DMS79 treated with DMSO at 0.1 percent for 48 hours (cell line): ENCODE measurements at regions not wholly inside any gene's neighbourhood (a gene's known extent, or its start where the extent isn't known, plus 50 kb on each side); places are given as distances from the start of the nearest gene placed in this dataset.
A peak's percentile ranks its signal among the peaks of the same experiment; 100 is the strongest.

ENCODE experiments used
- DNase-seq: peaks from one replicate; lab custom pipeline; 2025; lab: John Stamatoyannopoulos, UW

GRCh38 chr13:20351281-20352022 lies 119.3 kb upstream of the GJB6 start:
- peak; percentile 9 for DNase-seq

- no peak for DNase-seq
Observed at GRCh38 chr13:20350819-20351218, 118.7 kb upstream of the GJB6 start.

- DNase-seq: no peak
Observed at GRCh38 chr13:20350382-20350763, 118.3 kb upstream of the GJB6 start.

GRCh38 chr13:20349564-20350381 lies 117.7 kb upstream of the GJB6 start:
- no peak for DNase-seq

GRCh38 chr13:20348645-20349408 lies 116.7 kb upstream of the GJB6 start:
- no peak for DNase-seq

- no peak for DNase-seq
Observed at GRCh38 chr13:20348018-20348417, 115.9 kb upstream of the GJB6 start.

GRCh38 chr13:20344836-20345490 lies 112.8 kb upstream of the GJB6 start:
- DNase-seq: no peak

- DNase-seq: no peak
Observed at GRCh38 chr13:20342311-20342710, 110.2 kb upstream of the GJB6 start.

- no peak for DNase-seq
Observed at GRCh38 chr13:20340759-20341171, 108.6 kb upstream of the GJB6 start.

- DNase-seq: no peak
Observed at GRCh38 chr13:20340136-20340758, 108.1 kb upstream of the GJB6 start.

- DNase-seq: no peak
Observed at GRCh38 chr13:20337884-20338551, 105.9 kb upstream of the GJB6 start.

- no peak for DNase-seq
Observed at GRCh38 chr13:20336761-20337160, 104.6 kb upstream of the GJB6 start.

GRCh38 chr13:20334309-20334708 lies 102.2 kb upstream of the GJB6 start:
- no peak for DNase-seq

GRCh38 chr13:20332361-20333096 lies 100.4 kb upstream of the GJB6 start:
- no peak for DNase-seq

- peak; percentile 13 for DNase-seq
Observed at GRCh38 chr13:20331949-20332348, 99.8 kb upstream of the GJB6 start.

GRCh38 chr13:20331419-20331818 lies 99.3 kb upstream of the GJB6 start:
- DNase-seq: no peak

- DNase-seq: no peak
Observed at GRCh38 chr13:20326809-20327208, 94.7 kb upstream of the GJB6 start.

- no peak for DNase-seq
Observed at GRCh38 chr13:20326276-20326675, 94.2 kb upstream of the GJB6 start.

- no peak for DNase-seq
Observed at GRCh38 chr13:20320885-20321284, 88.8 kb upstream of the GJB6 start.

- no peak for DNase-seq
Observed at GRCh38 chr13:20313896-20314295, 81.8 kb upstream of the GJB6 start.
